NCI-H748 treated with DMSO at 0.1 percent for 48 hours (cell line): ENCODE measurements at regions not wholly inside any gene's neighbourhood (a gene's known extent, or its start where the extent isn't known, plus 50 kb on each side); places are given as distances from the start of the nearest gene placed in this dataset.
"Not testable (repeated sequence)": the region's sequence is repeated elsewhere in the genome, so short reads cannot be mapped to it uniquely, and the experiment has no call there.

Source experiments
- DNase-seq: peaks from one replicate; lab custom pipeline; 2025; lab: John Stamatoyannopoulos, UW

DNA sequence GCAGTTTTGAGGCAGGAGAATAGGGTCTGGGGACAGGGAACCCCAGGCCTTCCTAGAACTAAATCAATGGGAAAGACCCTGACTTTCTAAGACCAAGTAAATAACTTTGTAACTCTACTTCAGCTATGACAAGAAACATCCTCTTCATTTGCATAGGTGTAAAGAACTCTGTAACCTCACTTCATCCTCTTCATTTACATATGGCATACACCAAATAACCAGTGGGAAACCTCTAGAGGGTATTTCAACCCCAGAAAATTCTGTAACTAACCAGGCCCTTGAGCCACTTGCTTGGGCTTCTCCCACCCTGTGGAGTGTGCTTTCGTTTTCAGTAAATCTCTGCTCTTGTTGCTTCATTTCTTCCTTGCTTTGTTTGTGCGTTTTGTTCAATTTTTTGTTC lies 495.6 kb downstream of the SIPA1L2 start:
- DNase-seq, result no peak

DNA sequence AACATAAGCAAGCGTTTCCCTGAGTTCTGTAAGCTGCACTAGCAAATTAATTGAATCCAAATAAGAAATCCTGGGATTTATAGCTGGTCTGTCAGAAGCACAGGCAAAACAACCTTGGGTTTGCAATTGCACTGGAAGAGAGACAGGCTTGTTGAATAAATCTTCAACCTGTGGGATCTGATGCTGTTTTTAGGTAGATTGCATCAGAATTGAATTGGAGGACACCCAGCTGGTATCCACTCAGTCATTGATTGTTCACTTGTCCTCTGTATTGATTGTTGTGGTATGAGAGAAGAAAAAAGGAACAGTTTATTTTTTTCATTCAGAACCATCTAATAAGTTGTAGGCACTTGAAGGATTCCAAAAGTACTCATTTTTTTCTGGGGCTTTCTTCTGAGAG lies 497.4 kb downstream of the SIPA1L2 start:
- DNase-seq, result no peak

DNA sequence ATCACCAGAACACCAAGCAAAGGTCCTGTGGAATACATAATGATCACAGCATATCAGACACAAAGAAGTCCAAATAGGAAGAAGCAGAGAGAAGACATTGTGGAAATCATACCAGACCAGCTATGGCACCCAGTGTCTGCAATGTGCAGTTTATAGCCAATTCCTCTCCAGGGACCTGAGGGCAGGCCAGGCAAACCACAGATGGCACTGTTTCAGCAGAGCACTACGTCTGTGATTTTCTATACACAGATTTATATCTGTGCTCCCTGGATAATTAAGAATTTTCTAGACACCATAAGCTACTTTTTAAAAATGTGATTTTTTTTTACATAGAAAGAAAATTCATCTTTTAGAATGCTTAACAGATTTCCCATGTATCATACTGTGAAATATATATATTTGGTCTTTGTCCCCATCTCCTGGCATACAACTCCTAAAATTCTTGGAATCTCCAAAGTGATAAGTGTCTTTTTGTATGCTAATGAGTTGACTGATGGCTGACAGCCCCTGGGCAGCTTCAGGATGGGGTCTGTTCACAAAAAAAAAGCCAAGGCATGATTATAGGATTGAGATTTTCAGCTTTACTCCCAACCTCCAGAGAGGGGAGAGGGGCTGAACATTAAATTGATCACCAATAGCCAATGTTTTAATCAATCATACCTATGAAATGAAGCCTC lies 498.1 kb downstream of the SIPA1L2 start:
- DNase-seq, result no peak

DNA sequence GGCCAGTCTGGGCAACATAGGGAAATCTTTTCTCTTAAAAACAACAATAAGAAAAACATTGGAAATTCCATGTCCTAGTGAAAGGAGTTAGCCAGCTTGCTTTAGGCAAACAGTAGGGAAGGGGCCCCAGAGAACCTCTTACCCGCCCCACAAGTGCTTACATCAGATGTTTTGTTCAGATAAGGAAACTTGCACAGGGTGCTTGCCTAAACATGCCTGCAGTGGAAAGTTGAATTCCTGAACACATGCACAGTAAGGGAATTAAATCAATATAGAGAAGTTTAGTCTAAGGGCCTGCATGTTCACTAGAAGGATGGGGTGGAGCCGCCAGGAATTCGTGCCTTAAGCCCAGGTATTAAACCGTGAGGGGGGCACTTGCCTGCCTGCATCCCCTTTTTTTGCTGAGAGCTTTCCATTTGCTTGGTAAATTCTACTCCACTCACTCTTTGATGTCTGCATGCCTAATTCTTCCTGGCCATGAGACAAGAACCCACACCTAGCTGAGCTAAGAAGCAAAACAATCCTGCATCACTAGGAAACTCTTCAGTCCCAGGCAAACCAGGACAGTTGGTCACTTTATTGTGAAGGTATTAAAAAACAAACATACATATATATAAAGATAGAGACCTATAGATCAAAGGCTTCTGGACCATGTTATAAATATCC lies 499.0 kb downstream of the SIPA1L2 start:
- DNase-seq, result no peak

DNA sequence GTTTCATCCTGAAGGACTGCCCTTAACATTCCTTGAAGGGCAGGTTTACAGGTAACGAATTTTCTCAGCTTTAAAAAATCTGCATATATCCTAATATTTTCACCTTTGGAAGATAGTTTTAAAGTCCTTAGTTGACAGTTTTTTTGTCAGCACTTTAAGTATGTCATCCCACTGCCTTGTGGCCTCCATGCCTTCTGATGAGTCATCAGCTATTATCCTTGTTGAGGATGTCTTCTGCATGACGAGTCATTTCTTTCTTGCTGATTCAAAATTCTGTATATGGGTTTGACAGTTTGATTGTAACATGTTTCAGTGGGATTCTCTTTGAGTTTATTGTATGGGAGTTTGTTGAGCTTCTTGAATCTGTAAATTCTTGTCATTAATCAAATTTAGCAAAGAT lies 500.6 kb downstream of the DISC1 start:
- DNase-seq, result no peak

DNA sequence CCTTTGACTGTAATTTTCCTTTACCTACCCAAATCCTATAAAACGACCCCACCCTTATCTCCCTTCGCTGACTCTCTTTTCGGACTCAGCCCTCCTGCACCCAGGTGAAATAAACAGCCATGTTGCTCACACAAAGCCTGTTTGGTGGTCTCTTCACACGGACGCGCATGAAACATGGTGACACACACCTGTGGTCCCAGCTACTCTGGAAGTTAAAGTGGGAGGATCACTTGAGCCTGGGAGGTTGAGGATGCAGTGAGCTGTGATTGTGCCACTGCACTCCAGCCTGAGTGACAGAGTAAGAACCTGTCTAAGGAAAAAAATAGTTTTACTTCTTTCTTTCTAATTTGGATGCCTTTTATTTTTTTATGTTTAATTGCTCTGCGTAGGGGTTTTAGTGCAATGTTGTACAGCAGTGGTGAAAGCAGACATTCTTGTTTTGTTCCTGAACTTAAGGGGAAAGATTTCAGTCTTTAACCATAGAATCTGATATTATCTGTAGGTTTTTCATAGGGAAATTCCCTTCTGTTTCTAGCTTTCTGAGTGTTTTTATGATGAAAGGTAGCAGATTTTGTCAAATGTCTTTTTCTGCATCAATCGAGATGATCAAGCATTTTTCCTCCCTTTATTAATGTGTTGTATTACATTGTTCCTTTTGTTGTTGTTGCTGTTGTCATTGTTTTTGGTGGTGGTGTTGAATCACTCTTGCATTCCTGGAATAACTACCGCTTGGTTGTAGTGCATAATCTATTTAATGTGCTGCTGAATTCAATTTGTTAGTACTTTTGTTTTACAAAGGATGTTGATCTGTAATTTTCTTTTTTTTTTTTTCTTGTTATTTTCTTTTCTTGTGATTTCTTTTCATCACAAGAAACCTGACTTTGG lies 497.4 kb downstream of the DISC1 start:
- DNase-seq, result no peak

DNA sequence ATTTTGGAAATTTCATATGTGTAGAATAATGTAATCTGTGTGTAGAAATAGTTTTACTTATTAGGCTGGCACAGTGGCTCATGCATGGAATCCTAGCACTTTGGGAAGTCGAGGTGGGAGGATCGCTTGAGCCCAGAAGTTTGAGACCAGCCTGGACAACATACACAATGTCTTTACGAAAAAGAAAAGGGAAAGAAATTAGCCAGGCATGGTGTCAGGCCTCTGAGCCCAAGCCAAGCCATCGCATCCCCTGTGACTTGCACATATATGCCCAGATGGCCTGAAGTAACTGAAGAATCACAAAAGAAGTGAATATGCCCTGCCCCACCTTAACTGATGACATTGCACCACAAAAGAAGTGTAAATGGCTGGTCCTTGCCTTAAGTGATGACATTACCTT lies 491.3 kb downstream of the DISC1 start:
- DNase-seq, result not testable (repeated sequence)

DNA sequence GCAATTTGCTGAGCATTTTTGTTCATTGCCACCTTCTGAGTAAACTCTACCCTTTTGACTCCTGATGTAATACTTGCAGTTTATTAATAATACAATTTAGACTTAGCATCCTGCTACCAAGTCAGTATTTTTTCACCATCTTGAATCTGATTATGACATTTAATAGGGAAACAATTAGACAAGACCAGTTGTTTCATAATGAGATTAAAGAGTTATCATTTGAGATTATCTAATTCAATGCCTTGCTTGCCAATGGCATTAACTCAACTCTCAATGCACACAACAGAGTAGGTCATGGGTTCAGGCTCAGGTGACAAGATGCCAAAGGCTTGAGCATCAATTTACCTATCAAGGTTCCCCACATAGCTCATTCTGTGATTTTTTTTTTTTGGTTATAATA lies 488.4 kb downstream of the DISC1 start:
- no peak for DNase-seq

DNA sequence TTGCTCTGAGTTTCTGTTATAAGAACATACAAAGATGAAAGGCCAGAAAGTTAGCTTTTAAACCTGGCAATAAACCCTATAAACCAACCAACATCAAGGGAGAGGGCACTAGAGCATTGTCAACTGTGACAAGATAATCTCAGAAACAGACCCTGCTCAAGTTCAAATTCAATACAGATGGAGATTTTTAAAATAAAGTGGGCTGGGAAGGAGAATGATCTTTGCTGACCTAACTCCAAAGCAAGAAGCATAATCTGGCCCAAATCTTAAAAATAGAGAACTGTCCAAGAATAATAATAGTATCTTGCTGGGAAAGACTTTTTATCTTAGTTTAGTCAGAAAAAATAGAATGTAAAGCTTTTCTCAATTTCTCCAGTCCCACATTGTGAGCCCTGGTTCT lies 485.5 kb downstream of the DISC1 start:
- DNase-seq, result no peak

DNA sequence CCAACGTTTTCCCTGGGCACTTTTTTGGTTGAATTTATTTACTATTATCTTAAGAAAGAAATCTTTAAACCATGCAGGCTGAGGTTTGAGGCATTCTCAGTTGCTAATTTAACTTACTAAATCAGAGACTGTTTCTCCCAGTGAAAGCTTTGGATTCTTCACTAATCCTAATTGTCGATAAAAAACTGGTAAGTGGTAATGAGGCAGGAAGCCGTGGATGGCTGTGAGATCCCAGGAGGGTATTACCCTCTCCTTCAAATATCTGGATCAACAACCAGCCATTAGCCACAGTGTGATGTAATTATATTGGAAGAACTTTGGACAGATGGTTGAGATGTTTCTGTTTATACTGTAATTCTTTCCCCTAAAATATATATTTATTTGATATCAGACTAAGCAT lies 485.0 kb downstream of the DISC1 start:
- no peak for DNase-seq

DNA sequence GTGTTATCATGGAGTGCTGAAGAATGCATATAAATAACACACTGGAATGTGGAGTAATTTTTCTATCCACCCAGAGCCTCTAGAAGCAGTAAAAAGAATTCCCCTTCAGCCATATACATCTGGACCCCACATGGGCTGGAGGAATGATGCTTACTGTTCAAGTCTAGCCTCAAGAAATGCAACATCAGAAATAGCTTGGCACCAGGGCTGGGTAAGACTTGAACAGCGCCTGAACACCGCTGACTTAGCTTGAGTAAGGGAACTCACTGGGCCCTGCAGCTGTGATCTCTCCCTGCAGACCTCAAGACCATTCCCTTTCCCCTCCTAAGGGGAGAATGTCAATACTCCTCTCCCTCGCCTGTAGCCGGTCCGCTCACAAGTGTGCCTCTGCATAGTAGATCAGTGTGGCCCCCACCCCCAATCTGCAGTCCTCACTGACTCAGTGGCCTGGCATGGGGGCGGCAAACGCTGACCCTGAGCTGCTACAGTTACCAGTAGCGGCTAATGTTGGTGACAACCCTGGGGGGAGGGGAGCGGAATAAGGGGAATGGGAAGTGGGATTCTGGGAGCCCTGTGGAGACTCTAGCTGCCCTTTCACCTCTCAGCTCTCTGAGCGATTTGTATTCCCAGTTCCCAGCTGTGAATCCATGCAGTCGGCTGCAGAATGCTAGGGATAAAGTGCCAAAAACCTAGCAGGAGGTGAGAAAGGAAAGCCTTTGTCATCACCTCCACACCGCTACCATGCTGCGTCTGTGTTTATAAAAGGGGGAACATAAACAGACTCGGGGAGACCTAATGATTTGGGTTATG lies 483.9 kb downstream of the DISC1 start:
- no peak for DNase-seq

DNA sequence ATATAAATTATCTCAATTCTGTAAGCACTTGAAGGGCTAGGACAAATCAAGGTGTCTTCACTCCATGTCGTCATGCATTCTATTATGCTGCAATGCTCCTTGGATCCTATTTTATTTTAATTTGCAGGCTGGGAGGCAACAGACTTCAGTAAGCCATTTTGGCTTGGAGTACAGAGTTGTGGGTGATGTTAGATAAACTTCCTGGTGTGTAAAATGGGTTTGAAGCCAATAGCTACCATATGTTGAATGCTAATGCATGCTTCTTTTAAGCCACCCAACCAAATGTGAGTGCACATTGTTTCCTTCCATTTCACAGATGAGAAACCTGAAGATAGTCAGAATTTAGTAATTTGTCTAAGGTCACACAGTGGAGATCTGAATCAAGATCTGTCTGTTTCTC lies 482.8 kb downstream of the DISC1 start:
- no peak for DNase-seq

DNA sequence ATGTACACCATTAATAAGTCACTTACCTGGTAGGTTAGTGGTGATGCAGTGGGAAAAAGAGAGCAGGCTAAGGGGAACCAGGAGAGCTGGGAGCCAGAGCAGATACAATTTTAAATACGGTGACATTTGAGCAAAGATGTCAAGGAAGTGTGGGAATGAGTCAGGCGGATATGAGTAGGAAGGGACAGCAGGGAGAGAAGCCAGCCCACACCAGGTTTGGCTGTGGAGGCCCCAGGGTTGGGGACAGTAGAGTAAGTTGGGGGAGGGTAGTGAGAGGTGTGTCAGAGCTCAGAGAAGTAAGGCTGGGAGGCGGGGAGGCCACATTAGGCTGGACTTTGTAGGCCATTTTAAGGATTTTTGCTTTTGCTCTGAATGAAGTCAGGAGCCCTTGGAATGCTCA lies 482.0 kb downstream of the DISC1 start:
- DNase-seq, result no peak

DNA sequence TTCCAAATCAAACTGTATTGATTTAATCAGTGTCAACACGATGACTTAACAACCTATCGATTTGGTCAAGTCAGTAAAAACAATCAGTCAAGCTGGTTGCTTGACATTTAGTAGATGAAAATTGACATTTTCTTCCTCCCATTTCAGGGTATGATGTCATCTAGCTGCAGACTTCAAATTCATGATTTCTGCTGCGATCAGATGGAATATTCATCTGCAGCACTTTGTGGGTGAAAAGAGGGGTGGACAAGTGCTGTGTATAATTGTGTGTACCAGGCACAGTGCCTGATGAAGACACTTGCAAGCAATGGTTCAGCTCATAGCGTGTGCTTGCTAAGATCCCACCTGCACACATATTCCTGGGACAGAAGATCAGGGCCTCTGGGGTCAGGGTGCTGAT lies 479.8 kb downstream of the DISC1 start:
- no peak for DNase-seq

DNA sequence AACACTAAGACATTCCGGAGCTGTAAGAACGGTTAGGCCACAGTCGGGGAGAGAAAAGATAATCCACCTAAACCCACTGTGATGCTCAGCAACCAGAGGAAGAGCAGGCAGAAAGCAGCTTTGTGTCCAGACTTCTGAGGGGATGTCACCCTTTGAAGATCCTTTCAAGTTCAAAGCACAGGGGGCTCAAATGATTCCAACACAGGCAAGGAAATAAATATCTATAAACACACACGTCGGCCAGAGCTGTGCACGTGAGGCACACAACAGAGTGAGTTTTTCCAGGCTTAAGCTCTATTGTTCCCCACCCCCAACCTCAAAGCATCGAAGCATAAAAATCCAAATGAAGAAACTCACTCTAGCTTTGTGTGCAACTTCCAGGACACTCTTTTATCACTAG lies 479.0 kb downstream of the DISC1 start:
- no peak for DNase-seq

DNA sequence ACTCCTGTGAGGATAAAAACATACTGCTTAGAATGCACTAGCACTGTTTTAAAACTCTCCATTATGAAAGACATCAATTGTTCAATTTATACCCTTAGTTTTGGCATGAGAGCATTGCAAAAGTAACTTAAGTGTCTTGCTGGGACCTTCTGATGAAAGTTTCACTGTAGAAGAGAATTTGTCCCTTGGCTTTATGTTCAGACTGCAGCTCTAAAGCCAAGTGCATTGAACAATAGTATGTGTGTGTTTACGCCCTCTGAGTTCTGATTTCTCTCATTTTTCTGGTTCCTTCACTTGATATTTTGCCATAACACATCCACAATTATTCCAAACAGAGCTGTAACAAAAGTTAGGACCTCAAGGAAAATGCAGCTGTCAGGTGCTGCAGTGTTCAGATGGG lies 474.6 kb downstream of the DISC1 start:
- no peak for DNase-seq

DNA sequence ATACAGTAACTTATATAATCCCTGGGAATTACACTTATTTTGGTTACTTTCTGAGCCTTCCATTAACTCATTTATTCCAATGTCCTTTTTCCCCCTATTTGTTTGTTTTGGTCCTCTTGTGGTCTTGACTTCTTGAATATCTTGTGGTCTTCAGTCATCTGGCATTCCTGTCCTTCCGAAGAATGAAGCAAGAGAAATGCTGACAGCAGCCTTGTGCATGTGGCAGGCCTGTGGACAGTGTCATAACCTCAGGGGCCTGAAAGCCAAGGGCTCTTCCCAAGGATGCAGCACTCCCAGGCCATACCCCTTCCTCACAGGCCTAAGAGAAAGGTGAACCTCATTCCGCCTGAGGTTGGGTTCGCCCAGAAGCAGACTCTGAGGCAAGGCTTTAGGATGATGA lies 470.2 kb downstream of the DISC1 start:
- no peak for DNase-seq
